ENCODE measurements at regions not wholly inside any gene's neighbourhood (a gene's known extent, or its start where the extent isn't known, plus 50 kb on each side); places are given as distances from the start of the nearest gene placed in this dataset.

GRCh38 chr1:240008298-240008697, 83.4 kb upstream of the FMN2 start (continued):
- TF ChIP-seq PREB (CRISPR knock-in tag; IDR thresholded peaks at IDR 0.05; ENCODE audit: borderline replicate concordance) = no peak
- no peak for TF ChIP-seq MXD4 (CRISPR knock-in tag; IDR thresholded peaks at IDR 0.05; ENCODE audit: borderline replicate concordance)
- no peak for TF ChIP-seq NFE2L1 (CRISPR knock-in tag; IDR thresholded peaks at IDR 0.05)
- TF ChIP-seq NR2C2 (CRISPR knock-in tag; IDR thresholded peaks at IDR 0.05) = no peak
- TF ChIP-seq, protein P1, sequence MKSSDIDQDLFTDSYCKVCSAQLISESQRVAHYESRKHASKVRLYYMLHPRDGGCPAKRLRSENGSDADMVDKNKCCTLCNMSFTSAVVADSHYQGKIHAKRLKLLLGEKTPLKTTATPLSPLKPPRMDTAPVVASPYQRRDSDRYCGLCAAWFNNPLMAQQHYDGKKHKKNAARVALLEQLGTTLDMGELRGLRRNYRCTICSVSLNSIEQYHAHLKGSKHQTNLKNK (CRISPR knock-in tag; IDR thresholded peaks at IDR 0.05) = no peak
- TF ChIP-seq OVOL2 (CRISPR knock-in tag; IDR thresholded peaks at IDR 0.05; ENCODE audit: borderline replicate concordance) = no peak
- TF ChIP-seq, protein P2, sequence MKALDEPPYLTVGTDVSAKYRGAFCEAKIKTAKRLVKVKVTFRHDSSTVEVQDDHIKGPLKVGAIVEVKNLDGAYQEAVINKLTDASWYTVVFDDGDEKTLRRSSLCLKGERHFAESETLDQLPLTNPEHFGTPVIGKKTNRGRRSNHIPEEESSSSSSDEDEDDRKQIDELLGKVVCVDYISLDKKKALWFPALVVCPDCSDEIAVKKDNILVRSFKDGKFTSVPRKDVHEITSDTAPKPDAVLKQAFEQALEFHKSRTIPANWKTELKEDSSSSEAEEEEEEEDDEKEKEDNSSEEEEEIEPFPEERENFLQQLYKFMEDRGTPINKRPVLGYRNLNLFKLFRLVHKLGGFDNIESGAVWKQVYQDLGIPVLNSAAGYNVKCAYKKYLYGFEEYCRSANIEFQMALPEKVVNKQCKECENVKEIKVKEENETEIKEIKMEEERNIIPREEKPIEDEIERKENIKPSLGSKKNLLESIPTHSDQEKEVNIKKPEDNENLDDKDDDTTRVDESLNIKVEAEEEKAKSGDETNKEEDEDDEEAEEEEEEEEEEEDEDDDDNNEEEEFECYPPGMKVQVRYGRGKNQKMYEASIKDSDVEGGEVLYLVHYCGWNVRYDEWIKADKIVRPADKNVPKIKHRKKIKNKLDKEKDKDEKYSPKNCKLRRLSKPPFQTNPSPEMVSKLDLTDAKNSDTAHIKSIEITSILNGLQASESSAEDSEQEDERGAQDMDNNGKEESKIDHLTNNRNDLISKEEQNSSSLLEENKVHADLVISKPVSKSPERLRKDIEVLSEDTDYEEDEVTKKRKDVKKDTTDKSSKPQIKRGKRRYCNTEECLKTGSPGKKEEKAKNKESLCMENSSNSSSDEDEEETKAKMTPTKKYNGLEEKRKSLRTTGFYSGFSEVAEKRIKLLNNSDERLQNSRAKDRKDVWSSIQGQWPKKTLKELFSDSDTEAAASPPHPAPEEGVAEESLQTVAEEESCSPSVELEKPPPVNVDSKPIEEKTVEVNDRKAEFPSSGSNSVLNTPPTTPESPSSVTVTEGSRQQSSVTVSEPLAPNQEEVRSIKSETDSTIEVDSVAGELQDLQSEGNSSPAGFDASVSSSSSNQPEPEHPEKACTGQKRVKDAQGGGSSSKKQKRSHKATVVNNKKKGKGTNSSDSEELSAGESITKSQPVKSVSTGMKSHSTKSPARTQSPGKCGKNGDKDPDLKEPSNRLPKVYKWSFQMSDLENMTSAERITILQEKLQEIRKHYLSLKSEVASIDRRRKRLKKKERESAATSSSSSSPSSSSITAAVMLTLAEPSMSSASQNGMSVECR (CRISPR knock-in tag; IDR thresholded peaks at IDR 0.05; ENCODE audit: borderline replicate concordance) = no peak
- TF ChIP-seq EMX1 (CRISPR knock-in tag; IDR thresholded peaks at IDR 0.05) = no peak
- no peak for TF ChIP-seq IRF2 (CRISPR knock-in tag; IDR thresholded peaks at IDR 0.05; ENCODE audit: borderline replicate concordance, low read depth)
- TF ChIP-seq SMAD4 (CRISPR knock-in tag; IDR thresholded peaks at IDR 0.05) = no peak
- no peak for TF ChIP-seq CREM (CRISPR knock-in tag; IDR thresholded peaks at IDR 0.05)
- no peak for TF ChIP-seq ATF1 (CRISPR knock-in tag; IDR thresholded peaks at IDR 0.05)
- no peak for TF ChIP-seq KAT7 (CRISPR knock-in tag; IDR thresholded peaks at IDR 0.05; ENCODE audit: borderline replicate concordance)

DNA sequence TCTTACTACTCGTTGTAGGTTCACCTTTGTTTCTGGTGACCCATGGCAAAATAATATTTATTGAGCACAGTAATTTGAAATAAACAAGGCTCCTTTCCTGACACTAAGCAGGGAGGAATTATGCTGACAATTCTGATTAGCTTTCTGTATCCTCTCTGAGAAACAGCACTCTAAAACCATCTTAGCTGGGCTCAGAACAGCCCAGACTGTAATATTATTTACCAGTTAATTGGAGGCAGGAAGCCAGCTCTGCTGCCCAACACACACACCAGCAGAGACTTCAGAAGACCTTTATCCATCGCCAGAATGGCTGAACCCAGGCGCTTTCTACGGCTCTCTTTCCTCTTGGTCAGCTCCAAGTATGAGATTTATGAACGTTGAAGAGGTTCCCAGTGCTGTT, 77.6 kb upstream of the FMN2 start:
- peaks cover 16% of the 10 kb centered on the region for H3K36me3 Mint-ChIP-seq
- H3K4me3 Mint-ChIP-seq = no peak overlapping the region
- peaks cover 33% of the 10 kb centered on the region for H3K9me3 Mint-ChIP-seq
- ChIA-PET POLR2A (interaction anchor here (0.5 kb wide), 1 partner anchor 679 kb away, joined by 5 read pairs; no protein-coding TSS in a partner anchor), CTCF (interaction anchor here (1.5 to 1.6 kb wide), 2 partner anchors 9 to 10 kb away, joined by 6 to 7 read pairs; no protein-coding TSS in a partner anchor)
- H3K27ac Mint-ChIP-seq = no peak overlapping the region
- DNase-seq (ENCODE audit: low spot score) = no peak
- no peaks in the 10 kb centered on the region for H3K27me3 Mint-ChIP-seq (ENCODE audit: low read depth)
- H3K4me1 Mint-ChIP-seq = no peaks in the 10 kb centered on the region
- no peak for ATAC-seq
- TF ChIP-seq, protein P3, sequence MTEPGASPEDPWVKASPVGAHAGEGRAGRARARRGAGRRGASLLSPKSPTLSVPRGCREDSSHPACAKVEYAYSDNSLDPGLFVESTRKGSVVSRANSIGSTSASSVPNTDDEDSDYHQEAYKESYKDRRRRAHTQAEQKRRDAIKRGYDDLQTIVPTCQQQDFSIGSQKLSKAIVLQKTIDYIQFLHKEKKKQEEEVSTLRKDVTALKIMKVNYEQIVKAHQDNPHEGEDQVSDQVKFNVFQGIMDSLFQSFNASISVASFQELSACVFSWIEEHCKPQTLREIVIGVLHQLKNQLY (CRISPR knock-in tag; IDR thresholded peaks at IDR 0.05) = no peak
- TF ChIP-seq SMAD4 (CRISPR knock-in tag; IDR thresholded peaks at IDR 0.05) = no peak
- TF ChIP-seq CBFB (CRISPR knock-in tag; IDR thresholded peaks at IDR 0.05; ENCODE audit: low read depth) = no peak
- no peak for TF ChIP-seq ZNF423 (CRISPR knock-in tag; IDR thresholded peaks at IDR 0.05)
- TF ChIP-seq, protein P1 (CRISPR knock-in tag; IDR thresholded peaks at IDR 0.05) = no peak
- no peak for TF ChIP-seq RELA (CRISPR knock-in tag; IDR thresholded peaks at IDR 0.05; ENCODE audit: borderline replicate concordance)
- no peak for TF ChIP-seq NR2C2 (CRISPR knock-in tag; IDR thresholded peaks at IDR 0.05)
- TF ChIP-seq SMAD3 (CRISPR knock-in tag; IDR thresholded peaks at IDR 0.05; ENCODE audit: borderline replicate concordance) = no peak
- no peak for TF ChIP-seq JUN (CRISPR knock-in tag; IDR thresholded peaks at IDR 0.05)
- TF ChIP-seq KAT7 (CRISPR knock-in tag; IDR thresholded peaks at IDR 0.05; ENCODE audit: borderline replicate concordance) = no peak
- TF ChIP-seq ZNF121 (CRISPR knock-in tag; IDR thresholded peaks at IDR 0.05) = no peak
- no peak for TF ChIP-seq STAT6 (CRISPR knock-in tag; conservative IDR thresholded peaks at IDR 0.05; ENCODE audit: low read depth)

All from WTC11 (cell line).